ENCODE measurements at regions not wholly inside any gene's neighbourhood (a gene's known extent, or its start where the extent isn't known, plus 50 kb on each side); places are given as distances from the start of the nearest gene placed in this dataset.

DNA sequence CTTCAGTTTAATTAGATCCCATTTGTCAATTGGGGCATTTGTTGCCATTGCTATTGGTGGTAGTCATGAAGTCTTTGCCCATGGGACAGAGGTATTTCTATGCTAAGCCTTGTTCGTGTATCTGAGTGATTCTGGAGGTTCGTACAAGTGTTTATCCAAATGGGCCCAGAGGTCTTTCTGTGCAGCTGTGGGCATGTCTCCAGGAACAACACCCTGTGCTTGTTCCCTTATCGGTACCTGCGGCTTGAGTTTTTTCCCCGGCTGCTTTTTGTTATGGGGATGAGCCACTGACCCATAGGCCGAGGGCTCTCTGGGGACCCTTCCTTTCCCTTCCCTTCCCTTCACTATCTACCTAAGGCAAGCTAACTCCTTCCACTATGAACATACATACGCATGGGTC is 81.4 kb upstream of the WDR1 start:
- no peaks in the 10 kb centered on the region for H3K9me3 ChIP-seq (replicated peaks)
- no peaks in the 10 kb centered on the region for H3K36me3 ChIP-seq
- H3K27ac ChIP-seq = no peak overlapping the region
- H3K27me3 ChIP-seq = no peaks in the 10 kb centered on the region
- peak in 1 of 2 experiments; percentile 0 for DNase-seq
- H3K4me1 ChIP-seq = peaks cover 13% of the 10 kb centered on the region
- no peak overlapping the region for H3K4me3 ChIP-seq

DNA sequence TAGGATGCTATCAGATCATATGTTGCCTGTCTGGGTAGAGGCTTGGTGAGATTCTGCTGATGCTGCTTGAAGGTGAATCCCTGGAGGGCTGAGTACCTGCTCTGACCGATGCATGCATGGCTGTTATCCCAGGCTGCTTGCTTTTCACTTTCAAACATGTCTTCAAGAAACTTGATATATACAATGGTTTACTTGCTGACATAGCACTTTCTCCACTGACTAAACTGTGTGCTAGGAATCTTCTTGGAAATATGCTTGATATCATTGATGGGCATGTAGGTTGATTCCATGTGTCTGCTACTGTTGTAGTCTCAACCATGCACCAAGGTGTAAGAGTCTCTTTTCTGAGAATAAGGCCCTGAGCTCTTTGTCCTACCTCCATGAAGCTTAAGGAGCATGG is 79.6 kb upstream of the WDR1 start:
- H3K27me3 ChIP-seq = no peaks in the 10 kb centered on the region

DNA sequence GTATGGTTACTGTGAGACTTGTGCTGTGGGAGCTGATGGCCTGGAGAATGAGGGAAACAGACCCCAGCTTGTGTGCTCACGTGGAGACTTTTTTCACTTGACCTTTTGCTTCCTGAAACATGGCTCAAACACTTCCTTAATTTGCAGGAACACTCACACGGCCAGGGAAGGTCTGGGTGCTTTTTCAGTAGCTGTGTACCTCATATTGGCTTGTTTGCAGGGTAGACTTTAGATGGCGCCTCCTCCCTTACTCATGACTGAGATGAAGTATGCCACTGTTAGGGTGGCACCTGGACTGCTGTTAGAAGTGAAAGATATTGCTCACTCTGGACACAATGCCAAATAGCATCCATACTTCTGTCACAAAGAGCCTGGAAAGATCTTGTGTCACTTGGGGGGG is 75.7 kb upstream of the WDR1 start:
- no peak for DNase-seq
- H3K4me3 ChIP-seq = no peak overlapping the region

More for the DNA sequence above, 79.6 kb upstream of the WDR1 start:
- Histone ChIP-seq H3K4me1 (peaks cover 4% of the 10 kb centered on the region), H3K36me3 (no peaks in the 10 kb centered on the region), H3K27ac (no peak overlapping the region), H3K9me3 (replicated peaks) (no peaks in the 10 kb centered on the region), H3K4me3 (no peak overlapping the region)
- no peak for DNase-seq

DNA sequence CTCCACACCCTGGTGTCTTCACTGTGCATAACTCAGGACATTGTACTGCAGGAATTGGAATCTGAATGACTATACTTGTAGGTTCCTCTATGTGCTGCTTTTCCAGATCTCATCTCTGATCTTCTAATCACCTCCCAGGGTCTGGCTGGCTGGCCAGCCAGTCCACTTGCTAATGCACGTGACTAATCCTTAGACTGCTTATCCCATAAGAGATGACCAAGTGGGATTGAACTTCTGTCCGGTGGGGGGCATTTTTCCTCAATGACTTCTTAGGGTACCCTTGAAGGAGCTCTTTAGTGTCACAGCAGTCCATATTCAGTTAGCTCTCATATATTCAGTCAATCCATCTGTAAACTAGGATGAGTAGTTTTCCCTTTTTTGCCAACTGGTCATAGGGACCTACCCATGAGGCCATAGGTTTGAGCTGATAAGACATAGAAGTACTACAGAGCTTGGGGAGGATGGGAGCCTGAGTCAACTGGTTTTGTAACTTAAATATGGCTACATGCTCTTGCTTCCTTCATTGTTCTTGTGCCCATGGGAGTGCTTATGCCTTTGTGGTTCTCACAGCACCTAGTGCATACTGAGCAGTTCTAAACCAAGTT is 71.9 kb upstream of the WDR1 start:
- H3K4me1 ChIP-seq = peaks cover 21% of the 10 kb centered on the region

More for the DNA sequence above, 75.7 kb upstream of the WDR1 start:
- Histone ChIP-seq H3K36me3 (no peaks in the 10 kb centered on the region), H3K27ac (no peak overlapping the region), H3K27me3 (no peaks in the 10 kb centered on the region), H3K4me1 (peaks cover 3% of the 10 kb centered on the region), H3K9me3 (replicated peaks) (no peaks in the 10 kb centered on the region)

DNA sequence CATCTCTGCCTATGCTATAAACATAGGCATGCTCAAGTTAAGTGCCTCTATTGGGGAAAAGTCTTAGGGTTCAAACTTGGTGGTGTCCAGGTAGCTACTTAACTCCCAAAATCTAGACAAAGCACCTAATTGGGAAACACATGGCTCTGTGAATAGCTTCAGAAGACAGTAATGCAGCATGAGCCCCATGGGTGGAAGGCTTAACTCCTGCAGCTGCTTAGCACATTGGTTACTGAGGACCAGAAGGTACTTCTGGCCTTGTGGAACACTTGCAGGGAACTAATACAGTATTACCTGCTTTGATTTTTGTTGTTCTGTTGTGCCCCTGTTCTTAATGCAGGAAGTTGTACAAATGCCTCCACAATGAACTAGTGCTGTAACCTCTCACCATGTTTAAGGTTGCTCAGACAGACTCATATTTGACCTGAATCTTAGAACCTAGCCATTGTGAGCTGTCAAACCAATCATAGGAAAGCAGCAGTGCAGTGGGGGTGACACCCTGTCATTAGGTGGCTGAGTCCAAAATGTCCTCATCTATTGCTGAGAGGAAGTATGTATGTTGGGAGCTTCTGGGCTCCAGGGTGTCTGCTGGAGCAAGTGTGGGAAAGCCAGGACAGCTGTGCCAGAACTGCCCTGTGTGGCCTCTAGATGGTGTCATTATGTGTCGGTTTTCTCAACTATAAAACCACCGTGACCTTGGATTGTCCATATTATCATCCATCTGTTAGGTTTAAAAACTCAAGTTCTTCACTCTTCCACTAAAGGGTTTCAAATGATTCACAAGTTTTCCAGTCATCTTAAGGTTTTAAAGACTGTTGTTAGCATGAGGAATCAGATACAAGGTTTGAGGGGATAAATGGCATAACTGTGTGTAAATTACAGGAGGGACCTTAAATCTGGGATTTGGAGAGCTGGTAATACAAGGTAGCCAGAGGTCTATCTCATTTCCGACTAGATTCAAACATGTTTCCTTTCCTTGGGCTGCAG is 69.9 kb upstream of the WDR1 start:
- Histone ChIP-seq H3K27ac (peak overlapping the region; percentile 92), H3K27me3 (no peaks in the 10 kb centered on the region), H3K9me3 (replicated peaks) (no peaks in the 10 kb centered on the region), H3K4me3 (no peak overlapping the region), H3K4me1 (peaks cover 30% of the 10 kb centered on the region), H3K36me3 (no peaks in the 10 kb centered on the region)
- peak; percentile 82 to 86 for DNase-seq

More for the DNA sequence above, 71.9 kb upstream of the WDR1 start:
- no peak overlapping the region for H3K4me3 ChIP-seq
- H3K36me3 ChIP-seq = no peaks in the 10 kb centered on the region
- DNase-seq = no peak
- no peaks in the 10 kb centered on the region for H3K9me3 ChIP-seq (replicated peaks)
- no peak overlapping the region for H3K27ac ChIP-seq
- no peaks in the 10 kb centered on the region for H3K27me3 ChIP-seq

DNA sequence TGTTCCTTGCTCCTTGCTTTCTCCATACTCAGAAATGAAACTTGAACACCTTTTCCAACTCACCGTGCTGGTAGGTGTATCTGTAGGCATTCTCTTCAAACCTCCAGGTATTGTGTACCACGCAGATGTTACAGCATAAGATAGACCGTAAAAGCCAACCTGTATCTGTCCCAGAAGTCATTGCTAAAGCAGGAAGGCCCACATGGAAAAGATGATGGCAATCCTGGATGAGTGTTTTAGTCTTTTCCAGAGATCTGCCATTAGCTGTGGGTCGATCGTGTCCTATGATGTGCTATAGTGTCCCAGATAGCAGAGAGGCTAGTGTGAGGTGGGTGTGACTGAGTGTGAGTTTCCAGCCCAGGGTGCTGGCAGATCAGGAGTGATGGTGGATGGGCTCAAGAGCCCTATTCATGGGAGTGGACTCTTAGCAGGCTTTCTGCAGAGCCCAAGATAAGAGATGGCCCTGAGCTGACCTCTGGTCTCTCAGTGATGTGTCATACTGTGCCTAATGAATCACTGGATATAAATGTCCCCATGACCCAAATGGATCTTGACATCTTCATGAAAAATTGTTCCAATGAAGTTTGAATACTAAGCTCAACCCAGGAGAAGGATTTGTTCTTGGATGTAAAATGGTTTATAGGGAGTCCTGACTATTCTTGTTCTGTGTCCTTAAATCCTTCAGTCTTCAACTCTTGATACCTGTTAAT is 69.1 kb upstream of the WDR1 start:
- H3K9me3 ChIP-seq (replicated peaks) = no peaks in the 10 kb centered on the region
- no peak for DNase-seq
- H3K4me1 ChIP-seq = peaks cover 38% of the 10 kb centered on the region
- no peak overlapping the region for H3K4me3 ChIP-seq
- H3K27ac ChIP-seq = peak overlapping the region; percentile 92
- H3K36me3 ChIP-seq = no peaks in the 10 kb centered on the region
- no peaks in the 10 kb centered on the region for H3K27me3 ChIP-seq

DNA sequence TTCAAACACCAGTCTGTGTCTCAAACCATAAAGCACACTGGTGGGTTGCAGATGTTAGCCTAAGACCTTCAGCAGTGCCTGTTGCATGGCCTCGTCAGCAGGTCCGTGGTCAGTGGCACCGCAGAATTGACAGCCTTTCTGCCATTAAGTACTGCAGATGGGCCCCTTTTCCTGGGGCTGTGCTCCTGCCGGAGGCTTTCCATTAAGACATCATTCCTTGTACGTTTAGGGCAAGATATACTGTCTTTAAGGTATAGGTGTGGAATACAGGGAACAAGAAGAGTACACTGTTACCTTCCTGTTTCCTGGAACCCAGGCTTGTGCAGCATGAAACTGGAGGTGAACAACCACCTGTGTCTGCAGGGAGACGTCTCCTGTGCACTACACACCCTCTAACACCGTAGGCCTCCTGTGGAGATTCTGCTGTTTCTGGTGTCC is 67.9 kb upstream of the WDR1 start:
- Histone ChIP-seq H3K36me3 (no peaks in the 10 kb centered on the region), H3K4me3 (no peak overlapping the region), H3K27me3 (no peaks in the 10 kb centered on the region), H3K9me3 (replicated peaks) (no peaks in the 10 kb centered on the region), H3K27ac (no peak overlapping the region), H3K4me1 (peaks cover 47% of the 10 kb centered on the region)
- DNase-seq = no peak

DNA sequence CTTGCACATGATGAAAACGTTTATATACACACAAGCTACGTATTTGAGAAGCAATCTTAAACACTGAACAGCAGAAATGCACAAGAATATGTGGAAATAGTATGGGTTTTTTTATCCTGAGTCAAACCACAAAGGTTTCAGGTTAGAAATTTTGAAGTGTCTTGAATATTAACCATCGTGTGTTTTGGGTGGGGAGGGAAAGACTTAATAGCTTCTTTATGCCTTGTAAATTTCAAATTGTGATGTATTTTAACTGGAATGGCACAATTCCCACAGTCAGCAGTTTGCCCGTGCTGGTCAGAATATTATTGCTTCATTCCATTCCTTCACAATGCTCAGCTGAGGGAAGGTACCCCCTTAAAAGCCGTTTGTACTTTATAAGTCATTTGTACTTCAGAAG is 67.4 kb upstream of the WDR1 start:
- peaks cover 47% of the 10 kb centered on the region for H3K4me1 ChIP-seq
- no peaks in the 10 kb centered on the region for H3K27me3 ChIP-seq
- no peaks in the 10 kb centered on the region for H3K36me3 ChIP-seq
- DNase-seq = no peak
- no peak overlapping the region for H3K27ac ChIP-seq
- no peak overlapping the region for H3K4me3 ChIP-seq
- no peaks in the 10 kb centered on the region for H3K9me3 ChIP-seq (replicated peaks)

DNA sequence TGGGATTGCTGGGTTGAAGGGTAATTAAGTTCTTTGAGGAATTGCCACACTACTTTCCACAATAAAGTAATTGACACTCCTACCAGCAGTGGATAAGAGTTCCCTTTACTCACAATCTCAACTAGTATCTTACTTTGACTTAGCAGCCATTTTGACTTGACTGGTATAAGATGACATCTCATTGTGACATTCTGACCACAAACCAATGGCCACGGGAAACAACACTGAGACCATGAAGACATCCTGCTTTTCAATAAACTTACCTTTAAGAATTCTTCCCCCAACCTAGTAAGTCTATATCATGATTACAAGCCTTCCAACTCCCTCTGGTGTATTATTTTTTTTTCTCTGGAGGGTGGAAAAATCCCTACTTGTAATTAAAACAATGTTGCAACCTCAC is 66.9 kb upstream of the WDR1 start:
- no peaks in the 10 kb centered on the region for H3K27me3 ChIP-seq
- no peak overlapping the region for H3K27ac ChIP-seq
- no peaks in the 10 kb centered on the region for H3K9me3 ChIP-seq (replicated peaks)
- H3K36me3 ChIP-seq = no peaks in the 10 kb centered on the region
- no peak overlapping the region for H3K4me3 ChIP-seq
- peaks cover 47% of the 10 kb centered on the region for H3K4me1 ChIP-seq
- DNase-seq = no peak

DNA sequence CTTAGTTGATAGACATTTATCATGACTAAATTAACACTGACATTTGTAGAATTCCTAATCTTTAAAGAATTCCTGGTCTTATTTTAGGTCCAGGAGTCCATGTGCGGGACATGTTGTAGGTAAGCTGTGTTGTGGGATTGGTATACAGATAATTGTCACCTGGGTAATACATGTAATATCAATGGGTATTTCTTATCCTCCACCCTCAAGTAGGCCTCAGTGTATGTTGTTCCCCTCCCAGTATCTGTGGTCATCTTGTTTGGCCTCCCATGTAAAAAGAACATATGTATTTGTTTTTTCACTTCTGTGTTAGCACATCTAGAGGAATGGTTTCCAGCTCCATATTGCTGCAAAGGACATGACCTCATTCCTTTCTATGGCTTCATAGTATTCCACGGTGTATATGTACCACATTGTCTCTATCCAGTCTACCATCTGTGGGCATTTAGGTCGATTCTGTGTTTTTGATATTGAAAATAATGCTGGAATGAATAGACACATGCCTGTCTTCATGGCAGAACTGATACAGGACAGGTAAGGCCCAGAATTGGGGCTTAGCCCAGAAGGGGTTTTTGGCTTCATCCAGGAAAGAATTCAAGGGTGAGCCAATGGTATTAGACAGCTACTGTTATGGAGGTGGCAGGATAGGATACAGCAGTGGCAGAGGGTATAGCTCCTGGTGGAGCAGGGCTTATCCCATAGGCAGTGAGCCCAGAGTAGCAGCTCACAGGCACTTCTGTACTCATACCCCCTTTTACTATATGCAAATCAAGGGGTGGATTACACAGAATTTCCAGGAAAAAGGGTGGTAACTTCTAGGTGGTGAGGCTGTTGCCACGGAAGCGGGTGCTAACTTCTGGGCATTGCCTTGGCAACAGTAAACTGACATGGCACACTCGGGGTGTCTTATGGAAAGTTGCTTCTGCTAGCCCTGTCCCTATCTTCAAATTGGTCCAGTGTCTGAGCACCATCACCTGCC is 66.1 kb upstream of the WDR1 start:
- no peaks in the 10 kb centered on the region for H3K36me3 ChIP-seq
- no peak overlapping the region for H3K4me3 ChIP-seq
- peak overlapping the region; percentile 75 for H3K27ac ChIP-seq

DNA sequence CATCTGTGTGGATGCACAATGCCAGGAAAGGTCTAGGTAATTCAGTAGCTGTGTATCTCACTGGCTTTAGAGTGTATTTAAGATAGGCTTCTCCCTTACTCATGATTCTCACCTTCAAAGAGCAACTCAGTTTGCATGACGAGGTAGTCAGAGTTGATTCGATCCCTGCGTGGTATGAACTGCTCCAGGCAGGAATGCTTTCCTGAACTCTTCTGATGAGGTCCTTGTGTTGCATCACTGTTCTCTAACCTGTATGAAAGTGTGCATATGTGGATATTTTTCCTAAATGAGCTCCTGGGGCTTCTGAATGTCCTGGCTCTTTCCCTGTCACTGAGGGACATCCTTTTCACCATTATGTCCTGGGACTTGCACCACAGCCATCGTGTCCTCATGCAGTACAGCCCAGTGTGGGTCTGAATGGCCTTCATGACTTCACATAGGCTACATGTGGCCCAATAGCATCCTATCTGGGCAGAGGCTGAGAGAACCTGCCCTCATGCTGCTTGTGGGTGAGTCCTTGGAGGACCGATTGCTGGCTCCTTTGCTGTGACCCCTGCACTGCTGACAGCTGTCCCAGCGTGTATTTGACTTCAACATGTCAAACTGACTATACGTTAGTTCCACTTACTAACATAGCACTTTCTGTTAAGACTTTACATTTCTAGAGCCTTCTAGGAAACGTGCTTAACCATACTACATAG is 65.3 kb upstream of the WDR1 start:
- H3K27ac ChIP-seq = peak overlapping the region; percentile 75
- no peak overlapping the region for H3K4me3 ChIP-seq
- no peak for DNase-seq
- peaks cover 40% of the 10 kb centered on the region for H3K4me1 ChIP-seq
- no peaks in the 10 kb centered on the region for H3K27me3 ChIP-seq
- no peaks in the 10 kb centered on the region for H3K9me3 ChIP-seq (replicated peaks)
- no peaks in the 10 kb centered on the region for H3K36me3 ChIP-seq

More for the DNA sequence above, 66.1 kb upstream of the WDR1 start:
- no peaks in the 10 kb centered on the region for H3K9me3 ChIP-seq (replicated peaks)
- no peak for DNase-seq
- no peaks in the 10 kb centered on the region for H3K27me3 ChIP-seq
- H3K4me1 ChIP-seq = peaks cover 47% of the 10 kb centered on the region

DNA sequence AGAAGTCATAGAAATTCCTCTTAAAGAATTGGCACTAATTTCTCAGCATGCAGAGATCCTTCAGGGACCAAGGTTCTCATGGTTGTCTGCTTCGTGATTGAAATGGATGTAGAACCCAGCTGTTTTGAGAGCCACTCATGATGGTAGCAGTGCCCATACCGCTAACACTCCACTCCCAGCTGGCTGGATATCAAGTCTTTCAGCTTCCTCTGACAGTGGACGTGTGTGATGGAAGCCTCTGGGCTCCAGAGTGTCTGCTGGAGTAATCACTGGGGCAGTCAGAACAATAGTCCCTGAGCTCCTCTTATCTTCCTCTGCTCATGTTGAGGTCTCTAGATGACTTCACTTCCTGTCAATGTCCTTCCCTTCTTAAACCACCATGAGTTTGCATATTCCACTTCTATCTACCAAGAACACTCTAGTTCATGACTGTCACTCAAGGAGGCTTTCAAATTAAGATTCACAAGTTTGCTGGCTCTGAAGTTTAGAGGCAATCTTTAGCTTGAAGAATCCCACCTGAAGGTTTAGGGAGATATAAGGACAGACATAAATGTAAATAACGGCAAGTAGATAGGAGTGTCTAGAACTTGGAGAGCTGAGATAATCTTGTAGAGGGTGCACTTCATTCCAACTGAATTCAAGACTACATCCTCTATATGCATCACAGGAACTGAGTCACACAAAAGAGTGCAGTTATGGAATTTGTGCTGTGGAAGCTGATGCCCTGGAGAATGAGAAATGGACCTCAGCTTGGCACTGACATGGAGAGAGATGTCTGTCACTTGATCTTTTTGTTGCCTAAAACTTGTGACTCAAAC is 64.5 kb upstream of the WDR1 start:
- Histone ChIP-seq H3K36me3 (no peaks in the 10 kb centered on the region), H3K27ac (peak overlapping the region; percentile 75)
- peak; percentile 63 to 65 for DNase-seq

DNA sequence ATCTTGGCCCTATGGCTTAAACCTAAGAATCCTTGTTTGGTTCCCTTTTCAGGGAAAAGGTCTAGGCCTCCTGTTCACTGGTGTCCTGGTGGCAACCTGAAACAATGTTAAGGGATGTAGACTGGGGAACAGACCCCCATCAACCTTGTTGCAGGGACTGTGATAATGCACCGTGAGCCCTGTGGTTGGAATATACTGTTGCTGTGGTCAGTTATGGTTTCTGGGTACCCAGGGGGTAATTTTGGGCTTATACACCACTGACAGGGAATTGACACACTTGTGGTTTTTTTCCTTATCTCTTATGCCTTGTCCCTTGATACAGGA is 64.0 kb upstream of the WDR1 start:
- no peaks in the 10 kb centered on the region for H3K36me3 ChIP-seq
- H3K9me3 ChIP-seq (replicated peaks) = no peaks in the 10 kb centered on the region
- no peak overlapping the region for H3K4me3 ChIP-seq
- H3K4me1 ChIP-seq = peaks cover 28% of the 10 kb centered on the region
- peak; percentile 60 to 61 for DNase-seq
- peak overlapping the region; percentile 75 for H3K27ac ChIP-seq
- no peaks in the 10 kb centered on the region for H3K27me3 ChIP-seq

More for the DNA sequence above, 64.5 kb upstream of the WDR1 start:
- Histone ChIP-seq H3K9me3 (replicated peaks) (no peaks in the 10 kb centered on the region), H3K4me1 (peaks cover 33% of the 10 kb centered on the region), H3K27me3 (no peaks in the 10 kb centered on the region), H3K4me3 (no peak overlapping the region)

All from SJCRH30 (cell line).